ENCODE measurements at regions not wholly inside any gene's neighbourhood (a gene's known extent, or its start where the extent isn't known, plus 50 kb on each side); places are given as distances from the start of the nearest gene placed in this dataset.

DNA sequence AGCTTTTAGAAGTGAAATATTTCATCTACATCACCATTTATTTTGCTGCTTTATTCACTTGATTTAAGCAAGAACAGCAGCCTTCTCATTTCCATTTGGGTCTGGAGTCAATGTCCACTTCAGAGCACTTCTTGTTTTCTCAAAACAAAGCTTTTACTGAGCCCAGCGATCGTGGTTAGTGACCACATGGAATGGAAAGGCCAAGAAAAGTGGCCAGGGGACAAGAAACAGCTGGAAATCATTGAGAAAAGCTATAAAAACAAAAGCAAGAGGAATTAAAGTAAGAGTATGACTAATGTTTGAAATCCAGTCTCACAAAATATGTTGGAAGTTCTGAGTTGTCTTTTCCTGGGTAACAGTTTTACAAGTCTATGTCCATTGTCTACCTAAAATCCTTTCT lies 328.4 kb upstream of the INTU start:
- TF ChIP-seq, protein P1, sequence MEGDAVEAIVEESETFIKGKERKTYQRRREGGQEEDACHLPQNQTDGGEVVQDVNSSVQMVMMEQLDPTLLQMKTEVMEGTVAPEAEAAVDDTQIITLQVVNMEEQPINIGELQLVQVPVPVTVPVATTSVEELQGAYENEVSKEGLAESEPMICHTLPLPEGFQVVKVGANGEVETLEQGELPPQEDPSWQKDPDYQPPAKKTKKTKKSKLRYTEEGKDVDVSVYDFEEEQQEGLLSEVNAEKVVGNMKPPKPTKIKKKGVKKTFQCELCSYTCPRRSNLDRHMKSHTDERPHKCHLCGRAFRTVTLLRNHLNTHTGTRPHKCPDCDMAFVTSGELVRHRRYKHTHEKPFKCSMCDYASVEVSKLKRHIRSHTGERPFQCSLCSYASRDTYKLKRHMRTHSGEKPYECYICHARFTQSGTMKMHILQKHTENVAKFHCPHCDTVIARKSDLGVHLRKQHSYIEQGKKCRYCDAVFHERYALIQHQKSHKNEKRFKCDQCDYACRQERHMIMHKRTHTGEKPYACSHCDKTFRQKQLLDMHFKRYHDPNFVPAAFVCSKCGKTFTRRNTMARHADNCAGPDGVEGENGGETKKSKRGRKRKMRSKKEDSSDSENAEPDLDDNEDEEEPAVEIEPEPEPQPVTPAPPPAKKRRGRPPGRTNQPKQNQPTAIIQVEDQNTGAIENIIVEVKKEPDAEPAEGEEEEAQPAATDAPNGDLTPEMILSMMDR (IDR thresholded peaks at IDR 0.05), result no peak
- TF ChIP-seq ATF1 (CRISPR knock-in tag; IDR thresholded peaks at IDR 0.05), result no peak
- TF ChIP-seq, protein P2, sequence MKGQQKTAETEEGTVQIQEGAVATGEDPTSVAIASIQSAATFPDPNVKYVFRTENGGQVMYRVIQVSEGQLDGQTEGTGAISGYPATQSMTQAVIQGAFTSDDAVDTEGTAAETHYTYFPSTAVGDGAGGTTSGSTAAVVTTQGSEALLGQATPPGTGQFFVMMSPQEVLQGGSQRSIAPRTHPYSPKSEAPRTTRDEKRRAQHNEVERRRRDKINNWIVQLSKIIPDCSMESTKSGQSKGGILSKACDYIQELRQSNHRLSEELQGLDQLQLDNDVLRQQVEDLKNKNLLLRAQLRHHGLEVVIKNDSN (CRISPR knock-in tag; IDR thresholded peaks at IDR 0.05), result no peak
- TF ChIP-seq, protein P3, sequence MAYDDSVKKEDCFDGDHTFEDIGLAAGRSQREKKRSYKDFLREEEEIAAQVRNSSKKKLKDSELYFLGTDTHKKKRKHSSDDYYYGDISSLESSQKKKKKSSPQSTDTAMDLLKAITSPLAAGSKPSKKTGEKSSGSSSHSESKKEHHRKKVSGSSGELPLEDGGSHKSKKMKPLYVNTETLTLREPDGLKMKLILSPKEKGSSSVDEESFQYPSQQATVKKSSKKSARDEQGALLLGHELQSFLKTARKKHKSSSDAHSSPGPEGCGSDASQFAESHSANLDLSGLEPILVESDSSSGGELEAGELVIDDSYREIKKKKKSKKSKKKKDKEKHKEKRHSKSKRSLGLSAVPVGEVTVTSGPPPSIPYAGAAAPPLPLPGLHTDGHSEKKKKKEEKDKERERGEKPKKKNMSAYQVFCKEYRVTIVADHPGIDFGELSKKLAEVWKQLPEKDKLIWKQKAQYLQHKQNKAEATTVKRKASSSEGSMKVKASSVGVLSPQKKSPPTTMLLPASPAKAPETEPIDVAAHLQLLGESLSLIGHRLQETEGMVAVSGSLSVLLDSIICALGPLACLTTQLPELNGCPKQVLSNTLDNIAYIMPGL (CRISPR knock-in tag; IDR thresholded peaks at IDR 0.05), result no peak
- TF ChIP-seq, protein P4, sequence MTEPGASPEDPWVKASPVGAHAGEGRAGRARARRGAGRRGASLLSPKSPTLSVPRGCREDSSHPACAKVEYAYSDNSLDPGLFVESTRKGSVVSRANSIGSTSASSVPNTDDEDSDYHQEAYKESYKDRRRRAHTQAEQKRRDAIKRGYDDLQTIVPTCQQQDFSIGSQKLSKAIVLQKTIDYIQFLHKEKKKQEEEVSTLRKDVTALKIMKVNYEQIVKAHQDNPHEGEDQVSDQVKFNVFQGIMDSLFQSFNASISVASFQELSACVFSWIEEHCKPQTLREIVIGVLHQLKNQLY (CRISPR knock-in tag; IDR thresholded peaks at IDR 0.05), result no peak
- no peak for TF ChIP-seq ZNF396 (CRISPR knock-in tag; IDR thresholded peaks at IDR 0.05; ENCODE audit: borderline replicate concordance)
- TF ChIP-seq RELA (CRISPR knock-in tag; IDR thresholded peaks at IDR 0.05; ENCODE audit: borderline replicate concordance), result no peak
- TF ChIP-seq, protein P5, sequence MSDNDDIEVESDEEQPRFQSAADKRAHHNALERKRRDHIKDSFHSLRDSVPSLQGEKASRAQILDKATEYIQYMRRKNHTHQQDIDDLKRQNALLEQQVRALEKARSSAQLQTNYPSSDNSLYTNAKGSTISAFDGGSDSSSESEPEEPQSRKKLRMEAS (CRISPR knock-in tag; IDR thresholded peaks at IDR 0.05), result no peak
- TF ChIP-seq, protein P6, sequence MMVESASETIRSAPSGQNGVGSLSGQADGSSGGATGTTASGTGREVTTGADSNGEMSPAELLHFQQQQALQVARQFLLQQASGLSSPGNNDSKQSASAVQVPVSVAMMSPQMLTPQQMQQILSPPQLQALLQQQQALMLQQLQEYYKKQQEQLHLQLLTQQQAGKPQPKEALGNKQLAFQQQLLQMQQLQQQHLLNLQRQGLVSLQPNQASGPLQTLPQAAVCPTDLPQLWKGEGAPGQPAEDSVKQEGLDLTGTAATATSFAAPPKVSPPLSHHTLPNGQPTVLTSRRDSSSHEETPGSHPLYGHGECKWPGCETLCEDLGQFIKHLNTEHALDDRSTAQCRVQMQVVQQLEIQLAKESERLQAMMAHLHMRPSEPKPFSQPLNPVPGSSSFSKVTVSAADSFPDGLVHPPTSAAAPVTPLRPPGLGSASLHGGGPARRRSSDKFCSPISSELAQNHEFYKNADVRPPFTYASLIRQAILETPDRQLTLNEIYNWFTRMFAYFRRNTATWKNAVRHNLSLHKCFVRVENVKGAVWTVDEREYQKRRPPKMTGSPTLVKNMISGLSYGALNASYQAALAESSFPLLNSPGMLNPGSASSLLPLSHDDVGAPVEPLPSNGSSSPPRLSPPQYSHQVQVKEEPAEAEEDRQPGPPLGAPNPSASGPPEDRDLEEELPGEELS (CRISPR knock-in tag; IDR thresholded peaks at IDR 0.05), result no peak
- TF ChIP-seq ZNF263 (CRISPR knock-in tag; IDR thresholded peaks at IDR 0.05; ENCODE audit: low read depth), result no peak
